AG10803 (cell line): ENCODE measurements at regions not wholly inside any gene's neighbourhood (a gene's known extent, or its start where the extent isn't known, plus 50 kb on each side); places are given as distances from the start of the nearest gene placed in this dataset.
"Not testable (repeated sequence)": the region's sequence is repeated elsewhere in the genome, so short reads cannot be mapped to it uniquely, and the experiment has no call there.

ENCODE experiments used
- DNase-seq: peaks from one replicate; pipeline ENCODE4 v3.0.0; 2010; ENCODE audit warnings: low read depth
- H3K4me3 ChIP-seq: 2 replicates; pipeline ENCODE4 v1.5.1; 2011; ENCODE audit warnings: mild to moderate bottlenecking, low read length, control low read depth
- CTCF ChIP-seq: conservative IDR thresholded peaks from 2 replicates; pipeline ENCODE4 v1.5.1; 2011; ENCODE audit warnings: mild to moderate bottlenecking, low read length, control low read depth, inconsistent platforms

- no peak for DNase-seq
- no peak overlapping the region for H3K4me3 ChIP-seq
- TF ChIP-seq CTCF, result no peak
Measured at GRCh38 chr6:68114463-68115047, 520.5 kb upstream of the ADGRB3 start.

GRCh38 chr6:68108233-68108835 is 526.7 kb upstream of the ADGRB3 start:
- no peak for DNase-seq

GRCh38 chr6:68094070-68094469 is 541.0 kb upstream of the ADGRB3 start:
- no peak overlapping the region for H3K4me3 ChIP-seq
- no peak for TF ChIP-seq CTCF
- no peak for DNase-seq

More at GRCh38 chr6:68108233-68108835, 526.7 kb upstream of the ADGRB3 start:
- no peak for TF ChIP-seq CTCF
- no peak overlapping the region for H3K4me3 ChIP-seq

GRCh38 chr6:68087399-68088133 is 547.5 kb upstream of the ADGRB3 start:
- no peak overlapping the region for H3K4me3 ChIP-seq

GRCh38 chr6:68086199-68086598 is 548.9 kb upstream of the ADGRB3 start:
- no peak for TF ChIP-seq CTCF
- no peak overlapping the region for H3K4me3 ChIP-seq
- DNase-seq, result no peak

More at GRCh38 chr6:68087399-68088133, 547.5 kb upstream of the ADGRB3 start:
- TF ChIP-seq CTCF, result no peak
- DNase-seq, result no peak

- not testable (repeated sequence) for H3K4me3 ChIP-seq, DNase-seq
Measured at GRCh38 chr6:68085599-68085998, 549.5 kb upstream of the ADGRB3 start.

- no peak for DNase-seq
- no peak for TF ChIP-seq CTCF
- H3K4me3 ChIP-seq, result no peak overlapping the region
Measured at GRCh38 chr6:68082086-68082485, 553.0 kb upstream of the ADGRB3 start.
